ENCODE measurements at regions not wholly inside any gene's neighbourhood (a gene's known extent, or its start where the extent isn't known, plus 50 kb on each side); places are given as distances from the start of the nearest gene placed in this dataset.
"Not testable (repeated sequence)": the region's sequence is repeated elsewhere in the genome, so short reads cannot be mapped to it uniquely, and the experiment has no call there.

DNA sequence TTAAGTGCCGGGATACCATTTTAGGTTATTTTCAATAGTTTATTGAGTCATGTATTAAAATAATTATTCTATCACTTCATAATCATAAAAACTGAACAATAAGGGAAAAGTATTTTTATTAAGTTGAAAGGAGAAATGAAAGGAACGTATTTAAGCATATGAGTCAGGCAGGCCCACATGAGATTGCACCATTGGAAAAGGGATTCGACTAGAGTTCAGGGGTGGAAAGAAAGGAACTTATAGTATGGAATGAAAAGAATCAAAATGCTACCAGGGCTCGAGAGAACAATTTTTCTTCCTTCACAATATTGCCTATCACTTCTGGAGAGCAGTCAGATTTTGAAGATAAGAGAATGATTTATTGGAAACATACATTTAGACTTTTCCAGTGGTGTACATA is 516.5 kb upstream of the NETO1 start:
- no peak for DNase-seq

DNA sequence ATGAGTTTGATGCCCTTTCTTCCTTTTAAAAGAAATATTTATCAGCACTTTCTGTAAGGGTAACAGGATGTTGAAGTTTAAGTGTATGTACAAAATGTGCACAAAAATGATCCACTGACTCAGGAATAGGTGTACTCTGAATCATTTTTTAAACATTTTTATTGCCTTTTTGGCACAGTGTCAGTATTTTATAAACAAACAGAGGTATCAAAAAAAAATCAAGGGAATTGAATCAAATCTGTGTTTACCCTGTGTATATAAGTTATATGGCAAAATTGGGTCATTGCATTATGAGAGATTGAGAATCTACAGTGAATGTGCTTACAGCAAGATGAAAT is 513.9 kb upstream of the NETO1 start:
- DNase-seq, result no peak

DNA sequence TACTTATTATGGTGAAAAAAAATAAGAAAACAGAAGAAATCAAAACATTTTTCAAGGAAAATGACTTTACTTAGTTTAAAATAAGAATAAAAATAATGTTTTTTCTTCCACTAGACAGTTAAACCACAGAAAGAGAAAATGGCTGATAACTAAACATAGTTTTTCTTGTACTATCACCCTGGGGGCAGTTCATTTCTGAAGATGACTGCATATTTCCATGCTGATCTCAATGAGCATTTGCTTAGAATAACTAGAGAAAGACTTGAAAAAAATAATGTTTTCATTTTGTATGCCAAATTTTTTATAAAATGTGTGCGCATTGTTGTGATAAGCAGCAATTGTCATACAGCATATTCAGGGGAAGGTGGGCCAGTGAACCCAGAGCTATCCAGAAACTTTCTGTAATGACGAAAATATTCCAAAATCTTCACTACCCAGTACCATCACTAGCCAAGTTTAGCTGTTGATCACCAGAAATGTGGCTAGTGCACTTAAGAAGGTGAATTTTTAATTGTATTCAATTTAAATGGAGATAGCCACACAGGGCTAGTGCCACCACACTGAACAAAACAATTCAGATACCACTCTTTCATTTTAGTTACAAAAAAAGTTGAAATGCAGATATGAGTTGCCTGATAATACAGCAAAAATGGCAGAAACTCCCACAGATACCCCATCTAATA is 513.4 kb upstream of the NETO1 start:
- DNase-seq, result no peak

DNA sequence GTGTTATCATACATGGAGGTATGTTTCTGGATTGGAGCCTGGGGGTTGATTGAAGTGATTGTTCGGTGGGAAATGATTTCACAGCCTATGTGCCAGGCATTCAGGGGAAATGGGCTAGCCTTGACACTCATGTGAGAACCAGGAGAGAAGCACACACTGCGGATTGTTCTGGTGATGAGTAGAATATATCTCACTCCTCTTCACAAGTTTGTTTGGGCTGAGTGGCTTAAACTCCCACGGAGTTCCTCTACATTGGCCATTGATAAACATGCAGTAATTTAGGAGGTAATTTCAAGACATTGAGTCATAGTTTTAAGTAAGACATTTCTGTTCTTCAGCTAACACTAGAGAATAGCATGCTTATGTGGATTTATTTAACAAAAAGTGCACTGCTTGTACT is 498.9 kb upstream of the NETO1 start:
- DNase-seq, result no peak

DNA sequence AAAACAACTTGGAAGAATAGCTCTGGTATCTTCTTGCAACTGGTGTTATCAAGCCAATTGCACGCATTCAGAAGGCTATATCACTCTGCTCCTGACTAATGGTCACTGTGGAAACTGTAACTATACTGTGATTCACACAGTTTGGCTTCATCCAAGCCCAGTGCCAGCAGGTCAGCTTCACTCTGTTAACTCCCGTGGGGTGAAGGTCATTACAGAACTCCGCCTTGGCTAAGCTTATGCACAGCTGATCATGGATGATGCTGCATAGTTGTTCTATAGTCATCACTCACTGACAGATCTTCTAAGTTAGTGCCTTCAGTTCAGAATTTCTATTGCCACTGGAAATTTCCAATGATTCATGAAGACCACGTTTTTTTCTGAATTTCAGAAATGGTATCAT is 497.2 kb upstream of the NETO1 start:
- DNase-seq, result no peak

DNA sequence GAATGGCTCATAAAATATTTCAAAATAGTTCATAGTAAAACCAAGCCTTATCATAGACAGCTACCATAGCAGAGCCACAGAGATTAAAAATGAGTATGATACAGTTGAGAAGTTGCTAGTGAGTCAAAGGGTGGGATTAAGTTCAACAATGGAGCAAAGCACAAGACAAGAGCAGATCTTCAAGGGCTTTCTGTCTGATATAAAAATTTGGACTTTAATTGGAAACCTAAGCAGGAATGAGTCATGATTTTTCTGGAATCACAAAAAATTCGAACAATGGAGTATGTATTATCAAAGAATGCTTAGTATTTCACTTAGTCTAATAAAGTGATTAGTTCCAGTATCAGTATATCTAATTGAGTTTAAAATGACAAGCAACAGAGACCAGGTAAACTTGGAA is 487.3 kb upstream of the NETO1 start:
- no peak for DNase-seq

DNA sequence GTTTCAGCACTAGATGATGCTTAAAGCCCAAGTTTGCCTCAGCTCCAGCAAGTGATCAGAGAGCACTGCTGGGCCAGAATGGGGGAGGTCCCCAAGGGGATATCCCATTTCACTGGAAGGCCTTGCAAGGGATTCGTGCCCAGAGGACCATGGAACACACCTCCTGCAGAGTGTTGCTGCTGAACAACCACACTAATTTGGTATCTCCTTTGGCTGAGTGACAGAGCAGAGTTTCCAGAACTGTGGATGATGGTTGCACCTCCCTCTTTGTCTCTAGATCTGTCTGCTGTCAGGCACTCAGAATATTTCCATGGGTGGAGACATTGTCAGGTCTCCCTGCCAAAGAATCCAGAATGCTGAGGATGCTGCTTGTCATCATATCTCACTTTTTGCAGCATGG is 484.8 kb upstream of the NETO1 start:
- DNase-seq, result no peak

DNA sequence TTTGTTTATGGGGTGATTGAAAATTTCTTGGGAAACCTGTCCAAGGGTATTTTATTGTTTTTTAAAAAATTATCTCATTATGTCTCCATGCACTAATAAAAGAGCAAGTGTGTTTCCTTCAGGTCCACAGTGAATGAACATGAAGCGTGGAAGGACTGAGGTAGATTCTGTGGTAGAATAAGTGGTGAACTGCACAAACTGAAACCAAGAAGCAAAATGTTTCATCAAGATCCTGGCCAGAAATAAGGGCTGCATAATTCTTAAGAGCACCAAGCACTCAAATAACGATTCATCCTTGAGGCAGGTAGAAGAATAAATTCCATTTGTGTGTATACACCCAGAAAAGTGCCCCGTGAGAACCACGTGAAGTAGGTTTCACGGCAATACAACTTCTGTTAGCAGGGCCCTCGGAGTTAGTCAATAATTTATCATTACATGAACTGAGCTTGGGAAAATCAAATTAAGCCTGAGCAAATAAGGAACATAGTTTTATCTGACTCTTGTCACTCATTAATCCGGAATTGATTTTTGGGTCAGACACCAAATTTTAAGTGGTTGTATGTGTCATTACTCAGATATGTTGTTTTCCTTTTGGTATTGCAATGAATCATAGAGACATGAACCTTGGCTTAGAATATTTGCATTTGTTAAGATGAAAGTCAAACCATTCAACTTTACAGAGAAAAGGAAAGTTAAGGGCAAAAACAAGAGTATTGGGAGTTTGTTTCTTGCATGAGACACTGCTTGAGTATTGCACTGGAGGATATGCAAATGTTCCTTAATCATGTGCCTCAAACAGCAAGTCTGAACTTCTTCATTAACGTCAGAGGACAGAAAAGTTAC is 472.6 kb upstream of the NETO1 start:
- DNase-seq, result no peak

DNA sequence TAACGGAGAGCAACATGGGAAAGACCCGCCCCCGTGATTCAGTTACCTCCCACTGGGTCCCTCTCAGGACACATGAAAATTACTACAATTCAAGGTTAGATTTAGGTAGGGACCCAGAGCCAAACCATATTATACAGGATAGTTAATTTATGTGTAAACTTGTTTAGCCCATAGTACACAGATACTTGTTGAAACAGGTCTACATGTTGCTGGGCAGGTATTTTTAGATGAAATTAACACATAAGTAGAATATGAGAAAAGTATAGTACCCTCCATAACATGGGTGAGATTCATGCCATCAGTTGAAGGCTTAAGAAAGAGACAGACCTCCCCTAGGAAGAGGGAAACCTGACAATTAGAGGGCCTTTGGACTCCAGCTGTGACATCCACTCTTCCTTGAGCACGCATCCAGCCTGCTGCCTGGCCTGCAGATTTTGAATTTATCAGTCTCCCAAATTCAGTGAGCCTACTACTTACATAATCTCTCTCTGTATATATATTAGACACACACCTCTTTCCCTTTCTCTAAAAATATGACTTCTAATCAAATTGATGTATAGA is 463.5 kb upstream of the NETO1 start:
- no peak for DNase-seq

DNA sequence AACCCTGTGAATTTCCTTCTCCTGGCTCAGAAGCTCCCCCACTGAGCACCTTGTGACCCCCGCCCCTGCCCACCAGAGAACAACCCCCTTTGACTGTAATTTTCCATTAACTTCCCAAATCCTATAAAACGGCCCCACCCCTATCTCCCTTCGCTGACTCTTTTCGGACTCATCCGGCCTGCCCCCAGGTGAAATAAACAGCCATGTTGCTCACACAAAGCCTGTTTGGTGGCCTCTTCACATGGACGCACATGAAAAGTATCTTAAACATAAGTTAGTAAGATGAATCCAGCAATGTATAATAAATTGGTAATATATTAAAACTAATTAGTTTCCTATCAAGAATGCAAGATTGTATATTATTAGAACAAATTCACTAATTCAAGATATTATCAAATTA is 462.3 kb upstream of the NETO1 start:
- not testable (repeated sequence) for DNase-seq

DNA sequence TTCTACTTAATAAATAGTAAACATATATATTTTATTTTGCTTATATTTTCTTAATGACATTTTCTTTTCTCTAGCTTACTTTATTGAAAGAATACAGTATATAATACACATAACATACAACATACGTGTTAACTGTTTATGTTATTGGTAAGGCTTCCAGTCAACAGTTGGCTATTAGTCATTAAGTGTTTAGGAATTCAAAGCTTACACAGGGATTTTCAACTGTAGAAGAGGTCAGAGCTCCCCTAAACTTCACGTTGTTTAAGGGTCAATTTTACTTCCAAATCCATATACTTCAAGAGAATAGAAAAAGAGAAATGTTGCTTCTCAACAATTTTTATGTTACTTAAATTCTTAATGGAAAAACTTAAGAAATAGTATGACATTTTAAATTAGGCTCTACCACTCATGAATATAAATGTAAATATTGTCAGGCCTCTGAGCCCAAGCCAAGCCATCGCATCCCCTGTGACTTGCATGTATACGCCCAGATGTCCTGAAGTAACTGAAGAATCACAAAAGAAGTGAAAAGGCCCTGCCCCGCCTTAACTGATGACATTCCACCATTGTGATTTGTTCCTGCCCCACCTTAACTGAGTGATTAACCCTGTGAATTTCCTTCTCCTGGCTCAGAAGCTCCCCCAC is 456.5 kb upstream of the NETO1 start:
- not testable (repeated sequence) for DNase-seq

DNA sequence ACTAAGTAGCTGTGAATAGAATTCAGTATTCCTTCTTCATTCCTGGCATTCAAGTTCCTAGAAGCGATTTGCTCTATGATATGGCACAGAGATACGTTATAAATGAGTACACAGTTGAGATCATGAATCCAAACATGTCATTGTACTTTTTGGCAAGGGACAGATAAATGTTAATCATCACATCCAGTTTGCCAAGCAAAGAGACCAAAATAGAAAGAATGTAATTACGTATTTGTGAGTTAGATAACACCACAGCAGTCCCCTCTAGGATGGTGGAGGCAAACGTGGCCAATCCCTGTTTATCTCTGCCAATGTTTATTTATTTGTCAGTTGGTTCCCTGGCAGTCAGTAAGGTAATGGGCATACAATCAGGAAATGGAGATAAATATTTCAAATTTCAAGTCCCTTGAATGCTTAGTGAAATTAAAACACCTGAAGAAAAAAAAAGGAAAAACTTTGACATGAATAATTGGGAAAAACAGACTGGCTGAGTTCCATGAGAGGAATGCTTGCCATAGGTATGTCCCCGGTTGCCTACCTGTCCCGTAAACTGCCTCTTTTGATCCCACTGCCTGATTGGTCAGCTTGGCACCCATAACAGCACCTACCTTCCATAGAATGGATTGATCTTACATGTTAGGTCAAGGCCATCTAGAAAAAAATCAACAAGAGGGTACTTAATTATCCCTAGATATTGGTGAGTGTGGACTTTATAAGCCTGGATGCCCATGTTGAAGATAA is 451.1 kb upstream of the NETO1 start:
- no peak for DNase-seq

DNA sequence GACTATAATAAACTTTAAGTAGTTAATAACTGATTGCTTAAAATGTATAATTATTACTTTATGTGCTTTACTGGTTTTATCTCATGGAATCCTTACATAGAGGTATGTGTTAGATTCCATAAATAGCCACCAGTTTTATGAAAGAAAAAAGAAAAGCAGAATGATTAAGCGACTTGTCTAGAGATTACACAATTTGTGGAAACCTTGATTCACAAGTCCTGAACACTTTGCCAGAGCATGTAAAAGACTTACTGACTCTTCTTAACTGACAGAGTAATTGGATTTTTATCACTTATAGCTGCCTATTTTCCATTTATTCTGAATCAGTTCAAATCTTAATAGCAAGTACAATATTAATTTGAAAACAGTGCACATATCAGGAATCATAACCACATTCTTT is 448.7 kb upstream of the NETO1 start:
- no peak for DNase-seq

DNA sequence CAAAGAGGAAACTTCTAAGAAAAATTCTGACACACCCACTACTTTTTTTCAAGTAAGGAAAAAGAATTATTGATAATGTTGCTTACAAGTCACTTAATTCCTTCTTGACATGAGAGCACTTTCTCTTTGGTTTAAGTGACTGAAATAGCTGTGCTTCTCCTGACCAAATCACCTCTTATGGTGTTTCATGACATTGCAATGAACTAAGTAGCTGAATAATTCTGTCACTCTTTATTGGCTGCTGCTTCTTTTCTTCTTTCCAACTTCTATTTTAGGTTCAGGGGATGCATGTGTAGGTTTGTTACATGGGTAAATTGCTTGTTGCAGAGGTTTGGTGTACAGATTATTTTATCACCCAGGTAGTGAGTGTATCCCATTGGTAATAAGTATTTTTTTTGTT is 447.6 kb upstream of the NETO1 start:
- DNase-seq, result no peak

DNA sequence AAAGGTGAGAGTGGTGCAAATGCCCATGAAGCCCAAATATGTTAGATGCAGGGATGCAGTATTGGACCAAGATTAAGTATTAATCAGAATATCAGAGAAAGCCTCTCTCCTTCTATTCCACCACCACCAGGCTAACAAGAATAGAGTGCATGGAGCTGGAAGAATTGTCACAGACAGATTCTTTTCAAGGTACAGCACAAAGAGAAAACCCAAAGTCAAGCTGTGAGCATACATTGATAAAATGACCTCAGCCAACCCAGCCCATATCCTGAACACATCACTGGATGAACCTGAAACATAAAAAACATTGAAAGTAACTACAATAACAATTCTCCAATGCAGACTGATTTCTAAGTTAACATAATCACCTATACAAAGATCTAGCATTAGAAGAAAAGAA is 445.7 kb upstream of the NETO1 start:
- DNase-seq, result no peak

DNA sequence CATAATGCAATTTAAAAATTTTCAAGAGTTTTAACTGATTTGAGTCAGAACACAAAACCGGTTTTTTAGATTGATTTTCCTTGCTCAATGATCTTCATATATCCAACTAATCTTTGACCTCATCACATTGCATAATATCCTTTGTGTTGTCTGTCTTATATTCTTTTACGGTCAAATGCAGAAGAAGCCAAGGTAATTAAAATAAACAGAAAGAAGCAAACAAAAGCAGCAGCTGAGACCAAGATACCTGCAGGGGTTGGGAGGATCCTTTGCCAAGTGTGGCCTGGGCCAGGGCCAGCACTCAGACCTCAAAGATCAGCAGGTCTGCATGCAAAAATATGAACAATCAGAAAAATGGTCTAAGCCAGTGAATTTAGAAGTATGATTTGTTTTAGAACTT is 428.9 kb upstream of the NETO1 start:
- DNase-seq, result no peak

DNA sequence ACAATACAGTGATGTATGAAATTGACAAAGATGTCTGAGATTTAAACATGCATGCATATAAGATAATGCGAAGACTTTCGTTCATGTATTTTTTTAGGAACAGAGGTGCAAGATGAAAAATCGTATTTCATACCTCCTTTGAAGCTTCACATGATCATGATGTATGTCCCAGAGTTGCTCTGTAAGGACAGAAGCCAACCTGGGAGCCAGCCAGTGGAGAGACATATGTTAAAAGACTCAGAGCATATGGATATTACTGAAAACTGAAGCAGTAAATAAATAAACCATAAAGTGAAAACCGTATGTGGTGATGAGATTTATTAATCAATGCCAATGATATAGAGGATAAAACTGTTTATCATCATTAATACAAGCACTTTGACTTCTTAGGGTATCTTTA is 424.4 kb upstream of the NETO1 start:
- DNase-seq, result no peak

DNA sequence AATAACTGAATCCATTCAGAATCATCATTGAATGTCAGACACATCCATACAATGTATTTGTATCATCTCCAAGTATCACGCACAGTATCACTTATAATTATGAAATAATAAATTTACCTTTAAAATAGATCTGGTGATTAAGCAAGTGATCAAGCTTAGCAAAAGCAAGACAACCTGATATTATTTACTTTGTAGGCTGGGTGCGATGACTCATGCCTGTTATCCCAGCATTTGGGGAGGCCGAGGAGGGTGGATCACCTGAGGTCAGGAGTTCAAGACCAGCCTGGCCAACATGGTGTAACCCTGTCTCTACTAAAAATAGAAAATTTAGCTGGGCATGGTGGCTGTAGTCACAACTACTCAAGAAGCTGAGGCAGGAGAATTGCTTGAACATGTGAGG is 421.0 kb upstream of the NETO1 start:
- no peak for DNase-seq

DNA sequence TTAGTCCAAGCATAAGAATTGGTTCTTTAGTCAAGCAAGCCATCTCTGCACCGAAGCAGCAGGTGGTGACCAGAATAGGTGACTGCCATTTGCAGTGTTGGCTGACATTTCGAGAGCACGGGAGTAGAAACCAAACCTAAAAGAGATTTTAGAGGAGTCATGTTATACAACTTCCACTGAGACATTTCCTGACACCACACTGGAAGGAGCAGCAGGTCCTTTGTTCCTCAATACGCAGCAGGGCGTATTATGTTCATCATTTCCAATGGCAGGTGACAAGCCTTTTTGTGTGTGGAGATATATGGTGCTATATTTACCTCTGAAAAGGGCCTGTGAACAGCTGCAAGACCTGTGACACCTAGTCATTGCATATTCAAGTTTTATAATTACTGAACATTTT is 418.8 kb upstream of the NETO1 start:
- DNase-seq, result no peak

DNA sequence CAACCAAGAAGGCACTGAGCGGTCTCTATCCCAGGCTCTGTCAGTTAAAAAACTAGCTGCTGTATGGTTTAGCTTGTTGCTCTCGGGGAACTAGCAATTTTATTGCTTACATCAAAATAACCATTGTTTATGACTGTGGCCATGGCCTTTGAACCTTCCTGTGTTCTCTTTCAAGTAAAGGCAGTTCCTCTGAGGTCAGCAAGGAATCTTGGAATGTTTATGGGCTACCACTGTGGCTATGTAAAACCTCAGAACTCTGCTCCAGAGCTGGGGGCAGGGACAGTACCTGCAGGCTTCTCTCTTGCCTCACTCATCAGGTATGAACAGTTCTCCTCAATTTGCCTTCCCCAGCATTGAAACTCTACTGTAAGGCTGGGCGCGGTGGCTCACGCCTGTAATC is 416.0 kb upstream of the NETO1 start:
- DNase-seq, result no peak

DNA sequence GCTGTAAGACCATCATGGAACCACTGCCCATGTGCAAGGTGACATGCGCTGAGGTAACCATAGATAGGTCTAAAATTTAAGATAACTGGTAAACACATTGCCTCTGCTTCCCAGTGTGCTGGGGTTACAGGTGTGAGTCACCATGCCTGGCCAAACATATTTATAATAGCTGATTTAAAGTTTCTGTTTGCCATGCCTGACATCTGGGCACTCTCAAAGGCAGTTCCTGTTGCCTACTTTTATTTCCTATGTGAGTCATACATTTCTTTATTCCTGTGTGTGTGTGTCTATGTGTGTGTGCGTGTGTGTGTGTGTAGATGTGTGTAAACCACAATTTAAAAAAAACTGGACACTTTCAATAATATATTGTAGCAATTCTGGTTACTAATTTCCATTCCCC is 415.2 kb upstream of the NETO1 start:
- no peak for DNase-seq

DNA sequence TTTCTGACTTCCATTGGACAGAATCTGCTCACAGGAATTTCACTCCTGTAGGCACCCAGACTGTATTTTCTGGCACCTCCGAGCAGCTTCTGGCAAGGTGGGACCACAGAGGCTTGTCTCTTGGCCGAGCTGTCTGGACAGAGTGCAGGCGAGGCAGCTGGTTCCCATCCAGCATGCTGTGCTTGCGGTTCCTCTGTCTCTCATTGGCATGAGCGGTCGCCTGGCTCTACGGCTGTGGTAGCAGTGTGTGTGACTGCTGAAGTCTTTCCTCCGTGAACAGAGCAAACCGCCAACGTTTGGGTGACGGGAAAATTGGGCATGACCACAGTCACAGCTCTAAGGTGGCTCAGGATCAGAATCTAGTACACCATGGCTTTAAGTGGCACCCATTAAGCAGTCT is 411.7 kb upstream of the NETO1 start:
- no peak for DNase-seq

Measured in activated CD4-positive, alpha-beta T cell treated with anti-CD3 and anti-CD28 coated beads, Interleukin-2, amount 50 U/mL, for 4 hours (primary cell).